Left hindlimb (tissue), 1 donor: ENCODE measurements at regions not wholly inside any gene's neighbourhood (a gene's known extent, or its start where the extent isn't known, plus 50 kb on each side); places are given as distances from the start of the nearest gene placed in this dataset.
"Not testable (repeated sequence)": the region's sequence is repeated elsewhere in the genome, so short reads cannot be mapped to it uniquely, and the experiment has no call there.

Experiments
- DNase-seq: peaks from one replicate; pipeline ENCODE4 v3.0.0-alpha.2; 2018

GRCh38 chr4:29051381-29051965 is 1668.7 kb upstream of the PCDH7 start:
- no peak for DNase-seq

GRCh38 chr4:29052266-29052665 is 1667.9 kb upstream of the PCDH7 start:
- DNase-seq = no peak

- DNase-seq = no peak
Measured at GRCh38 chr4:29058531-29058930, 1661.6 kb upstream of the PCDH7 start.

GRCh38 chr4:29066861-29067260 is 1653.3 kb upstream of the PCDH7 start:
- no peak for DNase-seq

- no peak for DNase-seq
Measured at GRCh38 chr4:29073571-29073970, 1646.6 kb upstream of the PCDH7 start.

DNA sequence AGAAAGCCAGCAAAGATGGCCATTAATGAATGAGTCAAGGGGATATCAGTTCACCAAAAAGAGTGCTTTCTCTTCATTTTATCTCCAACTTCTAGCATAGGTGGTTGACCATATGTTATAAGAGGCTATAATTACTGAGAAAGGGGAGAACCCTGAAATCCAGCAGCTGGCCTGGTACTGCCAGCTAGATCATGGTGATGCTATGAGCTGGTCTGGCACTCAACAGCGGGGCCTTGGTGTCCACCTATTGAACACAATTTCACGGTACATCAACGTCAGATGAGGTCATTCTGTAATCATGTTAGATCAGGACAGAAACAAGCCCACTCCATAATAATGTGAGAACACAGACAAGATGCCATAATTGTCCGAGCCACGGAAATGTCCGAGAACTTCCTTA is 1644.8 kb upstream of the PCDH7 start:
- no peak for DNase-seq

DNA sequence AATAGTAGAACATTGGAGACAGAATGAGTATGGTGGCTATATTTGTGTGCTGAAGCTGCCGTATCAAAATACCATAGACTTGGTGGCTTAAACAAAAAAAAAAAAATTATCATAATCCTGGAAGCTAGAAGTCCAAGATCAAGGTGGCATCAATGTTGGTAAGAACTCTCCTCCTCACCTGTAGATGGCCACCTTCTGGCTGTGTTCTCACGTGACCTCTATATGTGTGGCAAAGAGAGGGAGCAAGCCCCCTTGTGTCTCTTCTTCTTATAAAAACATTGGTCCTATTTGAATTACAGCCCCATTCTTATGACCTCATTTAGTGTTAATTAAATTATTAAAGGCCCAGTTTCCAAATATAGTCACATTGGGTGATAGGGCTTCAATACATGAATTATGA is 1640.9 kb upstream of the PCDH7 start:
- no peak for DNase-seq

DNA sequence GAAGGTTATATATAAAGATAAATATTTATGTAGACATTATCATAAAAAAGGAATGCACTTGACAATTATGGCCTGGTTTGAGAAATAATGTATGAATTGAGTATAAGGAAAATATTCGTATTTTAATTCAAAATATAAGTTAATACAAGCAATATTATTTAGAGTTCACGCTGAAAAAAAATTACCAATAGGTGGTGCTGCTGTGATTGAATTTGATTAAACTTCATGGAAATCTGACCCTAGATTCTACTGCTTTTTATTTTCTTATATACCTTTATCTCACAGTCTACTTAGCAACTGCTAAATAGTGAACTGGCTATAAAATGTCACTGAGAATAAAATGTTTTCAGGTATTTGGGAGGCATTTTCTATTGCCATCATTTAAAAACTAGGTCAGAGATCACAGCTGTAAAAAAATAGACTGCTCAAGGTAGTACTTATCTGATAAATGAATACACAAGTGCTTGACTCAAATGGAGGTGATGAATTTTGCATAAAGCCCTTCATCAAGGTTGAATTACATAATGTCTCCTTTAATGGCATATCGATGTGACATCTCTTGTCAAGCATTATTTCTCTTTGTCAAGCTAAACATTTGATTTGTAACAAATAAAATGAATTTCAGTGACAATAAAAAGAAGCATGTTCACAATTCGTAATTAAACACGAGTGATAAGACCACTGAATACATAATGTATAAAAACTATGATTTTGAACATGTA is 1638.8 kb upstream of the PCDH7 start:
- no peak for DNase-seq

GRCh38 chr4:29082684-29083083 is 1637.5 kb upstream of the PCDH7 start:
- DNase-seq = no peak

DNA sequence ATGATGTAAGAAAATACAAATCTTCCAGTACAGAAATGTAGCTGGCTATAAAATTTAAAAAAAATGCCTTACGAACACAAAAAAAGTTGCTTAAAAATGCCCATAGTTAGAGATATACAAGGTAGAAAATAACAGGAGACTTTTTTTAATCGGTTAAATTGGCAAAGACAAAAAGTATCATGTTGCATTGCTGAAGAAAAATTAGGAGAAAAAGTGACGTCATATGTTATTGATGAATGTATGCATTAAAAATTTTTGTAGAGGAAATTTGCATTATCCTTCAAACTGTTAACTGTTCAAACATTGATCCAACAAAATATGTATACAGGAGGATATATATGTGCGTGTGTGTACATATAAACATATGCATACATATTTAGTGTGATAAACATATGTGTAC is 1634.4 kb upstream of the PCDH7 start:
- no peak for DNase-seq

DNA sequence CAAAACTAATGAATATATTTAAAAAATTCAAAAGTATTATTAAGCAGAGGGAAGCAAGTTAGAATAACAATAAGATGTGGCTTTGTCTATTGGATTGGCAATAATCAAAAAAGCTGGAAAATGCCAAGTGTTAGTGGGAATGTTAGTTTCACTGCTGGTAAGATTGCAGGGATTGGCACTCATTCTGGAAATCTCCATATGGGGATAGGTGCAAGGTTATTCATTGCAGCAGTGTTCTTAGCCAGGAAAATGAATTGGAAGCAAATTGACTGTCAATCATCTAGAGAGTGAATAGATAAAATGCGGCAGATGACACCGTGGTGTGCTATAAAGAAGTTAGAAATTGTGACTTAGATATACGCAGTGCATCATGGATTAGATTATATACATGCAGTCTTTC is 1615.5 kb upstream of the PCDH7 start:
- DNase-seq = no peak

- DNase-seq = no peak
Measured at GRCh38 chr4:29113960-29114359, 1606.2 kb upstream of the PCDH7 start.

DNA sequence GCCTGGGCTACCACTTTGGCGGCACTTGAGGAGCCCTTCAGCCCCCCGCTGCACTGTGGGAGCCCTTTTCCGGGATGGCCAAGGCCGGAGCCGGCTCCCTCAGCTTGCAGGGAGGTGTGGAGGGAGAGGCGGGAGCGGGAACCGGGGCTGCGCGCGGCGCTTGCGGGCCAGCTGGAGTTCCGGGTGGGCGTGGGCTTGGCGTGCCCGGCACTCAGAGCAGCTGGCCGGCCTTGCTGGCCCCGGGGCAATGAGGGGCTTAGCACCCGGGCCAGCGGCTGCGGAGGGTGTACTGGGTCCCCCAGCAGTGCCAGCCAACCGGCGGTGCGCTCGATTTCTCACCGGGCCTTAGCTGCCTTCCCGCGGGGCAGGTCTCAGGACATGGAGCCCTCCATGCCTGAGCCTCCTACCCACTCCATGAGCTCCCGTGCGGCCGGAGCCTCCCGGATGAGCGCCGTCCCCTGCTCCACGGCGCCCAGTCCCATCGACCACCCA is 1602.9 kb upstream of the PCDH7 start:
- DNase-seq = not testable (repeated sequence)

DNA sequence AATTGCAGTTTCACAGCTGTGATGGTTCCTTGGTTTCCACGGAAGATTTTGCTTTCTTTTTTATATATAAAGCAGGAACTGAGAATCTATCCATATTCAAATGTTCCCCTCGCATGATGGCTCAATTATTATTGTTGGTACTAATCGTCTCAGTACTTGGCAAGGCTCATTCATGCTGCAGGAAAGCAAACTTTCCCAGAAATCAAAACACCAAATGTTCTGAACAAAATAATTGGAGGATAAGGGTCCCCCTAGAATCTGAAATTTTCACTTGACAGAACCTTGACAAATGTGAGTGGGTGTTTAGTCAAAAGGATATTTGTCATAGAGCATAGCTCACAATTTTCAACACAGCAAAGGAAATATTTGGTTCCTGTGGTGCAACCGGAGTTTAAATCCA is 1598.6 kb upstream of the PCDH7 start:
- no peak for DNase-seq

DNA sequence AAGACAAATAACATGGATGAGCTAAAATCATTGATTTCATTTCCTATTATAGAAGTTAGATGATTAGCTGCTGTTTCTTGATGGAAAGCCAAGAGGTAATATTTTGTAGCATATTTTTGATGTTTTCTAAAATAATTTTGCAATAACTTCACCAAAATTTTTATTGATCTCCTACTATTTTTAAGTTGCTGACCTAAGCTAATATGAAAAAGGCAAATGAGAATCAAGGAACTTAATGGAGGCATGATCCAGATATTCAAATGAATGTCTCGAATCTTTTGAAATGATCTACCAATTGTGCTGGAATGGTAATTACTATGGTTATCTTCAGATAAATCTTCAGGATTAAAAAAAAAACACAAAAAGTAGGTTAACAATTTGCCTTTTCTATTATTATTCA is 1591.4 kb upstream of the PCDH7 start:
- DNase-seq = no peak

DNA sequence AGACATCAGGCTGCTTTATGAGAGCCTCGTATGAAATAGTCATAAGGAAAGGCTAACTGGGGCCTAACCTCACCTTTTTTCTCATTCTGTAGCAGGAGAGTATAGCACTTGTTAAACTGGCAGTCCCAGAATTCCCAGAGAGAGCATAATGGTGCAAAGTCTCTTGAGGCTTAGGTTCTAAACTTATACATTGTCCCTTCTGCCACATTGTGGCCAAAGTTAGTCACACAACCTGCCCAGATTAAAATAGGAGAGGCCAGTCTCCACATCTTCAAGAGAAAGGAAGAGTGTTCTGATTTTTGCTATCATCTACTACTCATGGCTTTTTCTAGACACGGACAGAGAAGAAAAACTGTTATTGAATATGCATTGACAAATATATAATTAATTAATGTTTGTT is 1588.9 kb upstream of the PCDH7 start:
- DNase-seq = no peak

- no peak for DNase-seq
Measured at GRCh38 chr4:29142708-29143107, 1577.5 kb upstream of the PCDH7 start.

DNA sequence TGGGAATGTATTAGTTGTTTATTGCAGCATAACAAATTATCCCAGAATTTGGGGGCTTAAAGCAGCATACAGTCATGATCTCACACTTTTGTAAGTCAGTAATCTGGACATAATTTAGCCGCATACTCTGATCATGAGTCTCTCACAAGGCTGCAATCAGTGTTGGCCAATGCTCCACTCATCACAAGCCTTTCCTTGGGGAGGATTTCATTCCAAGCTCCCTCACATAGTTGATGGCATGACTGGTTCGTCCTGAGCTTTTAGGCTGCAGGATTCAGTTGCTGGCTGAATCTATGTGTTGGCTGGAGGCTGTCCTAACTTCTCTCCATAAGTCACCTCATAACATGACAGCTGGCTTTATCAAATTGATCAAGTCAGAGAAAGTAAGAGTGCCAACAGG is 1568.6 kb upstream of the PCDH7 start:
- DNase-seq = no peak

GRCh38 chr4:29153642-29154041 is 1566.5 kb upstream of the PCDH7 start:
- no peak for DNase-seq

DNA sequence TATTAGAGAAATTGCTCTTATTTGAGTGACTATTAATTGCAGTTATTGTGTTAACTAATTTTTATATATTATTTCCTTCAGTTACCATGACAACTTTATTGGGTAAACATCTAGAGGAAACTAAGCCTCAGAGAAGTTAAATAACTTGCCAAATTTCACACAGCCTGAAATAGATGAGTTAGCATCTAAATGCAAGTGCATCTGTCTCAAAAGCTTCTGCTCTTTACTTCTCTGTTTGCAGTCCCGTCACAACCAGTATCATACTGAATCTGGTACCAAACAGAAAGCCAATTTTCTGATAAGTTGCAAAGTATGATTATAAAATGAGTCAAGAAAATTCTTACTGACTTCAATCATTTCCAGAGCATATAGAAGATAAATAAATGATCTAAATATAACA is 1544.9 kb upstream of the PCDH7 start:
- DNase-seq = no peak

DNA sequence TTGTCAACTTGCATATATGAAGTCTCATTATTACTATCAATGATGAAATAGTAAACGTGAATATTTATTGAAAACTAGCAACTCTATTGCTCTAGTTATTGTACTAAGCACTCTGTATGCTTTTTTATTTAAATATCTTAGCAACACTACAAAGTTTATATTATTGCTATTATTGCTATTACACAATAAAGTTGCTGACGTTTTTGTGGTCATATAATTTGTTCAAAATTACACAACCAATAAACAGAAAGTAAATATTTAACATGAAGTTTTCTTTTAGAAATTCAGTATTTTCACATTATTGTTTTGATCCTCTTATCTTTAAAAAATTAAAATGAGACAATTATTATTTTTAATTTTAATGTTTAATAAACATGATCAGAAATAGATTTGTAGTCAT is 1521.1 kb upstream of the PCDH7 start:
- DNase-seq = no peak

GRCh38 chr4:29199485-29199884 is 1520.7 kb upstream of the PCDH7 start:
- no peak for DNase-seq

DNA sequence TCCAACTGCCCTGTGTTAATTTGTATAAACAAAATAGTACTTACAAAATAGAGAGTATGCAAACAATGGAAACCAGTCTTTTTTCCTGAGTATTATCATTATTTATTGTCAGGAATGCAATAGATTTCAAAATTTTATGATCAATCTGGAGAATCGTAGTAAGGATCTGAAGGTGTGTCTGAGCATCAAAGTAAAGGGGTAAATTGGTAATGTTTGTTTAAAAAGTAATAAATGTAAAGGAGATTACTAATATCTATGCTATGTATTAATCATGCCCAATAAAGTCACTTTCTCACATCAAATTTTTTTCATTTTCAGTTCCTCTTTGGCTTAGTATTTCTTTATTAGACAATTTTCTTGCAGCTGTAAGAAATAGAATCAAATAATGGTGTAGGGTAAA is 1507.1 kb upstream of the PCDH7 start:
- no peak for DNase-seq

DNA sequence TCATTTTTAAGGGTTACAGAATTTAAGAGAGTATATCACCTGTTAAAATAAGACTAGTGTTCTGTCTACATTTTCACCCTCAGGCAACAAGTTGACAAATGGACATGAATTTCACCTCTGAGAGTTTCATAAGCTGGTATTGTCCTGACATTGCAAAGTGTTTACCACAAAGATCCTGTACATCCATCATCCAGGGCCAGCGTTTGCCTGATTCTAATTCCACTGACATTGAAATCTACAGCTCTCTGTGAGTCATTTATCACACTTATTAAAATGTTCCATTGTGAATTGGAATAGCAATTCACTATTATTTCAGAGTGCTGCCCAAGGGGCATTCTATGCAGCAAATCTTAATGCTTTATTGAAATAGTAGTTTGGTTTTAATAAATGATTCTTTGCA is 1499.4 kb upstream of the PCDH7 start:
- DNase-seq = no peak

DNA sequence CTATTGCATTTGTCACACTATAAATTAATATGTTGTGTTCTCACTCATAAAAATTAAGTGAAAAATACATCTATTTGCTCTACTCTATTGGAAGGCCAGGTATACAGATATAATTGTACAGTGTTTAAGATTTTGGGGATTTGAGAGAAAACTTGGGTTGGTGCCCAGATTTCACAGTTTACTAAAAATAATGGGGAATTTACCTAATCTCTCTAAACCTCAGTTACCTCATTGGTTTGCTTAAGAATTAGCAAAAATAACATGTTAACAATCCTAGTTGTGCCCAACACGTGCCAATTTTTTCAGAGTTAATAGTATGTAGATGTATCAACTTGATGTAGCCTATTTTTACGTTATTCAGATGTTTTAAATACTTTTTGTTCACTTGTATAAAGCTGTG is 1495.3 kb upstream of the PCDH7 start:
- no peak for DNase-seq
